Inflammatory macrophage treated with lipopolysaccharide for 4 hours (primary cell): ENCODE measurements at regions not wholly inside any gene's neighbourhood (a gene's known extent, or its start where the extent isn't known, plus 50 kb on each side); places are given as distances from the start of the nearest gene placed in this dataset.
"Not testable (repeated sequence)": the region's sequence is repeated elsewhere in the genome, so short reads cannot be mapped to it uniquely, and the experiment has no call there.

Source experiments
- DNase-seq: peaks from one replicate; pipeline ENCODE4 v3.0.0-alpha.2; 2020

DNA sequence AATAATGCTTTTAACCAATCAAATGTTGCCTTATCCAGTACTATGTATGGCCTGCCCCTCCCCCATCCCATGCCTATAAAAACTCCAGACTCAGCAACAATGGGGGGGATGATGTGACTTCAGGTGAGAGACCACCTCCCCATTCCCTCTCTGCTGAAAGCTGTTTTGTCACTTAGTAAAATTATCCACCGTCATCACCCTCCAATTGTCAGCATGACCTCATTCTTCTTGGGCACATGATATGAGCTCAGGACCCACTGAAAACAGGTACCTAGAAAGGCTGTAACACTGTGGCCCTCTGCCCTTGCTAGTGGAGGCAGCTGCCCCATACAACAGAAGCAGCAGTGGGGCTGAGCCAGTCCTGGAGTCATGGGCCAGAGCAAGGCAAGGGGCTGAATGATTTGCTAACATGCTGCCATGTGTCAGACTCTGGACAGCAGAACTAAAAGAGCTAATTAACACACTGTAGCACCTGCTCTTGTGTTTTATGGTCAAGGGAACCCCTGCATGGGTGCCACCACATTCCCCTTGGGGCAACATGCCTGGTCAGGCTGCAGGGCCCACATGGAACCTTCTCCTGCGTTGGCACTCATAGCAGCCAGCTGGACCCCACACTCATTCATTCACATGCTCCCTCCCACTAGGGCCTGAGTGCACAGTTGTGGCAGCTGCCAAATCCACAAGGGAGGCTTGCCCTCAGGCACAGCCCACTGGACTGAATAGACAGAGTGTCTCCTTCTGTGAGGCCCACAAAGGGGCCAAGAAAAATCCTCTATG lies 722.2 kb upstream of the PCDH20 start:
- DNase-seq, result no peak

GRCh38 chr13:62131604-62132003 lies 716.0 kb upstream of the PCDH20 start:
- no peak for DNase-seq

GRCh38 chr13:62130062-62130970 lies 714.7 kb upstream of the PCDH20 start:
- no peak for DNase-seq

DNA sequence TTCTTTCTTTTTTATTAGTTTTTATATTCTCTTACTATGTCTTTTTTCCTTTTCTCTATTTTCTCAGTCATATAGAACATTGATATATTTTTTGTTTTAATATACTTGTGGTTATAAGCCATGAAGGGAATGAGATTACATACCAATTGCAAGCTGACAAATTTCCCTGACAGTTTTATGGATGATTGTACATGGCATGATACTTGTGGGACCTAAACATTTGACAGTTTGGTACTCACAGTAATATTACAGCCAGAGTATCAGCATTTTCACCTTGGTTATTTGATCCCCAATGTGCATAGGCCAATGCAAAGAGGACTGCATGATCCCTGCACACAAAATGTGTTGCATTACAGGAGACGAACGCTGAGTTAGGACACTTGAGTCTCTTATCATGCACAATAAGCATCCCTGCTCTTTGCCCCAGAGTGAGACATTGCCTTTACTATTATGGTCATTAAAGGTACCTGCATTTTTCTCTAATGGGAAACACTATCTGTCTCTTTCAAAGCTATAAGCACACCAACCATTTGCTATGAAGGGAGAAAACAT lies 713.4 kb upstream of the PCDH20 start:
- no peak for DNase-seq

GRCh38 chr13:62126400-62126799 lies 710.8 kb upstream of the PCDH20 start:
- no peak for DNase-seq

GRCh38 chr13:62125451-62125850 lies 709.8 kb upstream of the PCDH20 start:
- no peak for DNase-seq

- DNase-seq, result no peak
These were observed 707.8 kb upstream of the PCDH20 start for GRCh38 chr13:62123409-62123808.

DNA sequence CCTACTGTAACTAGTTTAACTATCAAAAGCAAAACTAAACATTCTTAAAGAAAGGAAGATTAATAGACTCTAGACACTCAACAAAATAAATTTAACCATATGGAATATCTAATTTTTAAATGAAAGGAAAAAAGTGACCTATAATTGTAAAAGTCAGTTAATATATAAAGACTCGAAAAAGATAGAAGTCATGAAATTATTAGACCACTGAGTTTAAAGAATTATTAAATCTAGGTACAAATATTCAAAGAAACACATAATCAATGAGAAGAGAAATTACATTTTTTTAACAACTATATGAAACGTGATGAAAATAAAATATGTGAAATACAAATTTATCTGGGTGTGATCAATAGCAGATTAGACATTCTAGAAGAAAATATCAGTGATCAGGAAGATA lies 706.8 kb upstream of the PCDH20 start:
- no peak for DNase-seq

GRCh38 chr13:62119739-62120700 lies 704.4 kb upstream of the PCDH20 start:
- DNase-seq, result no peak

- no peak for DNase-seq
These were observed 700.2 kb upstream of the PCDH20 start for GRCh38 chr13:62115831-62116230.

DNA sequence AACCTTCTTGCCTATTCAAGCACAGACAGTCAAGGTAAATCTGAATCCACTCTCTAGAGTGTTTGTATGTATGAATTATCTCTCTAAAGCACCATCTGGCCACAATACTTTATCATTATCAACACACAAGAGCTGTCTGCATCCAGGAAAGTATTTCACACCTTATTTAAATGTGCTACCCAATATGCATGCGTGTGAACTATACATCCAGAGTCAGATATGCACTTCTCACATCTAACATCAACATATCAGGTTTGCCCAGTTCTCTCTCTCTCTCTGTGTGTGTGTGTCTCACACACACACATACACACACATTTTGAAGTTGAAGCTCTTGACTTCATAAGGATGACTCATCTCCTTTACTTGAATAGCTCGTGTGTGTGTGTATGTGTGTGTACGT lies 697.5 kb upstream of the PCDH20 start:
- DNase-seq, result no peak

DNA sequence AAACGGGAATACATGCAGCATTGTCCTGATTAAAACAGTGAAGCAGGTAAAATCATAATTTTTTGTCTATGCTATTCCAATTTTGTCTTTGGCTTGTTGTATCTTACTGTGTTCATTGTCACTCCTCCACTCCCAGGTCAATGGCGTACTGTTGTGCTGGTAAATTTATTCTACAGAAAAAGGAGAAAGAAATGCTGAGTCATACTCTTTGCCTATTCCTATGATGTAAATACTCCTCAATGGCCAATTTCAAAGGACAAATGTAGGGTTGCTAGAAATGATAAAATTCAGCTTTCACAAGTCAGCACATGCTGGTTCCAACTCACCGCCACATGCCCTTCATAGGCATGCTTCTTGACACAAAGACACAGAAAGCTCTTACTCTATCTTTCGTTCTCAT lies 694.4 kb upstream of the PCDH20 start:
- DNase-seq, result no peak

DNA sequence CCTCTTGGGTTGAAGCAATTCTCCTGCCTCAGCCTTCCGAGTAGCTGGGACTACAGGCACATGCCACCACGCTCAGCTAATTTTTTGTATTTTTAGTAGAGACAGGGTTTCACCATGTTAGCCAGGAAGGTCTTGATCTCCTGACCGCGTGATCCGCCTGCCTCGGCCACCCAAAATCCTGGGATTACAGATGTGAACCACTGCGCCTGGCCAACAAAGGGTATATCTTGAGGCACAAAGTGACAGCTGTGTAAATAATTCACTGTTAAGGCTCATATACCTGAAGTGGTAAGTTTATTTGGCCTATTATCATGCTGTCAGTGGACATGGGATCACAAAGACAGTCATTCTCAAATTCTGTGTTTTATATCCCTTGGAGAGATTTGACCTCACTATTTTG lies 688.5 kb upstream of the PCDH20 start:
- DNase-seq, result not testable (repeated sequence)

GRCh38 chr13:62096652-62097051 lies 681.0 kb upstream of the PCDH20 start:
- DNase-seq, result no peak

GRCh38 chr13:62094932-62095331 lies 679.3 kb upstream of the PCDH20 start:
- no peak for DNase-seq

GRCh38 chr13:62093984-62094780 lies 678.5 kb upstream of the PCDH20 start:
- no peak for DNase-seq

DNA sequence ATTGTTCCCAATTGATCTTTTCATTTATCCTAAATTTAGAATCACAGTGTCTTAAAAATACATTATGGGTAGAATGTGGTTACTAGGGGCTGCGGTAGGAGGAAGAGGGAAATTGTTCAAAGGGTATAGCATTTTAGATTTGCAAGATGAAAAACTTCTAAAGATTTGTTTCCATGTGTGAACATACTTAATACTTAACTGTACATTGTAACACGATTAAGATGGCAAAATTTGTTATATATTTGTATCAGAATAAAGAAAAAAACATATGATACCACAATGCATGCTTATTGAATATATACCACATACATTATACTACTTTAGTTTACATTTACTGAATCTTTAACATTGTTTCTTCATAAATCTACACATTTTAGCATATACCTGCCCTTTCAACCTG lies 677.3 kb upstream of the PCDH20 start:
- DNase-seq, result no peak

DNA sequence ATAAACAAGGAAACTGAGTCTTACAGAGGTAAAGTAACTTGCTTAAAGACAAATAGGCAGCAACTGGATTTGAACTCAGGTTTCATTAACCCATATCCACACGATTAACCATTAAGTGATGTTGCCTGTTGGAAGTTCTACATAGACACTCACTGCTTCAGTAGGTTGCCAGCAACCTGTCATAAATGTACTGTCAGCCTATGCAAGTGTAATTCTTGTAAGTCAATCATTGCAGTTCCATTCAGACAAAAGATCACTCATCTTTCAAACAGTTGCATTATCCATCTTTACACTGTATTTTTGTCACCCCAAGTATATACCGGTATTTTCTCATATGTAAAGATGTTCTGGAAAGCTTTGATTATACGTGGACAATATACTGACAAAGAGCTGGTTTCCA lies 676.9 kb upstream of the PCDH20 start:
- DNase-seq, result no peak

DNA sequence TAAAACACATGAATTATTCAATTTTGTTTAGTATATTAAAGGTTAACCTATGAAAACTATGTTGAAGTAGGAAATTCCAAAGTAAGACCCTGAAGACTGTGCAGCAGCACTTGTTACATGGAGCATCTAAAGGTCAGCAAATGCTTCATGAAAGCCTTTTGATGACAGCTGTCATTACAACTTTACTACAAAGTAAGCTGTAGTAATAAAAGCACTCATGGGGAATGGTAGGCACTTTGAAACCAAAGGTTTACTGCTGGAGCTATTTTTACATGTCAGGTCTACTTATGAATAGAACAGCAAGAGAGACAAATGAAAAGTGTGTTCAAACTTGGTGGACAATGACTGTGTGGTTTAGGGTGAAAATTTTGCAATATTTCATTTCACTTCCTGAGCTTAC lies 672.5 kb upstream of the PCDH20 start:
- no peak for DNase-seq

GRCh38 chr13:62087124-62087523 lies 671.5 kb upstream of the PCDH20 start:
- DNase-seq, result no peak

DNA sequence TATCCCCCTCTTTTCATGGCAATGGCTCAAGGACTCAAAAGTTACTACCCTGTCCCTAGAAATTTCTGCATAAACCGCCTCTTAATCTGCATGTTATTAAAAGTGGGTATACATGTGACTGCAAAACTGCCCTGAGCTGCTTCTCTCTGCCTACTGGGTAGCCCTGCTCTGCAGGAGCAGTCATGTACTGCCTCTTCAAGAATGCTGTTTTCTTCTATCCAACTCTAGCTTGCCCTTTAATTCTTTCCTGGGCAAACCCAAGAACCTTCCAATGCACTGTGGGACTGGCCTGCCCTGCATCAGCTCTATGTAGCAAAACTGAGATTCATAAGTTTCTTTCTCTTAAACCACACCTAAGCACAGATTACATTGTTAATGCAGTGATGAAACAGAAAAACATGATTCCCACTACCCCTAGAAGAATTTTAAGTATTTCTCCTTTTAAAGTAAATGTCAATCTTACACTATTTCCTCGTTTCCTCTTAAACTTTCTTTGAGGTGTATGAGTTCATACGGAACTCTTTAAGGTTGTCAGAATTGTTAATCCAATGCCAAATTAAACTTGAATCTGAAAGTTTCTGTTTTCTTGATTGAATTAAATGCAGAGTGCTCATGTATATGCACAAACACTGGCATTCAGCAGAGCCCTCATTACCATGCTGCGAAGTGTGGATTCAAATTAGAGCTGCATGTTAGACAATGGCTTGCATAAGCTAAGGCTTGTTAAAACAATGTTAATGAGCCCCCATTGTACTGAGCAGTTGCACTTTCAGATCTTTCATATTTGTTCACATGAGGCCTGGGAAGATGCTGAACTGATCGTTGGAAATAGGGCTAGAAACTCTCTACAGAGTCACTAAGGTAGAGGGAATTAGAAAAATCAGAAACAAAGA lies 669.9 kb upstream of the PCDH20 start:
- no peak for DNase-seq
